ENCODE measurements at regions not wholly inside any gene's neighbourhood (a gene's known extent, or its start where the extent isn't known, plus 50 kb on each side); places are given as distances from the start of the nearest gene placed in this dataset.

DNA sequence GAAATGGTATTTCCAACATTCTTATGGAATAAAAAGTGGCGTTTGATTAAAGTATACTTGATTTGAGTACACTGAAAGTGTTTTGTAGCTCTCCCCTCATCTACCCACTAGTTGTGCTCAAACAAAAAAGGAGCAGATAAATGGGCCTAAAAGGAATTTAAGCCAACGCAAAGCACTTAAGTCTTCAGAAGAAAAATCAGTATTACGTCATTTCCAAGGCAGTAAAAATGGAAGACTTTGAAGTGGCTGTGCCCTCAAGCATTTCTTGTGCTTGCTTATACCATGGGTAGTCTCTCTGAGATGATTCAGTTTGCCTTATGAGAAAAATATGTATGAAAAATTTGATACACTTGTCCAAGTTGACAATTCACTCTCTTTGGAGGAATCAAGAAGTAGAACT lies 279.9 kb upstream of the CD180 start:
- Mint-ChIP-seq H3K4me3 (no peak overlapping the region), H3K9me3 (peaks cover 4% of the 10 kb centered on the region), H3K36me3 (ENCODE audit: low read depth) (no peaks in the 10 kb centered on the region), H3K4me1 (no peaks in the 10 kb centered on the region), H3K27me3 (ENCODE audit: low read depth) (peaks cover 4% of the 10 kb centered on the region), H3K27ac (no peak overlapping the region)
- TF ChIP-seq, protein P1, sequence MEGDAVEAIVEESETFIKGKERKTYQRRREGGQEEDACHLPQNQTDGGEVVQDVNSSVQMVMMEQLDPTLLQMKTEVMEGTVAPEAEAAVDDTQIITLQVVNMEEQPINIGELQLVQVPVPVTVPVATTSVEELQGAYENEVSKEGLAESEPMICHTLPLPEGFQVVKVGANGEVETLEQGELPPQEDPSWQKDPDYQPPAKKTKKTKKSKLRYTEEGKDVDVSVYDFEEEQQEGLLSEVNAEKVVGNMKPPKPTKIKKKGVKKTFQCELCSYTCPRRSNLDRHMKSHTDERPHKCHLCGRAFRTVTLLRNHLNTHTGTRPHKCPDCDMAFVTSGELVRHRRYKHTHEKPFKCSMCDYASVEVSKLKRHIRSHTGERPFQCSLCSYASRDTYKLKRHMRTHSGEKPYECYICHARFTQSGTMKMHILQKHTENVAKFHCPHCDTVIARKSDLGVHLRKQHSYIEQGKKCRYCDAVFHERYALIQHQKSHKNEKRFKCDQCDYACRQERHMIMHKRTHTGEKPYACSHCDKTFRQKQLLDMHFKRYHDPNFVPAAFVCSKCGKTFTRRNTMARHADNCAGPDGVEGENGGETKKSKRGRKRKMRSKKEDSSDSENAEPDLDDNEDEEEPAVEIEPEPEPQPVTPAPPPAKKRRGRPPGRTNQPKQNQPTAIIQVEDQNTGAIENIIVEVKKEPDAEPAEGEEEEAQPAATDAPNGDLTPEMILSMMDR (IDR thresholded peaks at IDR 0.05; ENCODE audit: unreplicated experiment in 3 of 3), result no peak

GRCh38 chr5:67475489-67475888 lies 278.9 kb upstream of the CD180 start:
- H3K36me3 Mint-ChIP-seq (ENCODE audit: low read depth), result no peaks in the 10 kb centered on the region
- H3K9me3 Mint-ChIP-seq, result peaks cover 7% of the 10 kb centered on the region
- H3K27ac Mint-ChIP-seq, result no peak overlapping the region
- no peak overlapping the region for H3K4me3 Mint-ChIP-seq
- peaks cover 4% of the 10 kb centered on the region for H3K27me3 Mint-ChIP-seq (ENCODE audit: low read depth)
- H3K4me1 Mint-ChIP-seq, result no peaks in the 10 kb centered on the region
- TF ChIP-seq, protein P1 (IDR thresholded peaks at IDR 0.05; ENCODE audit: unreplicated experiment in 3 of 3), result no peak

GRCh38 chr5:67474597-67475238 lies 278.1 kb upstream of the CD180 start:
- H3K27ac Mint-ChIP-seq, result no peak overlapping the region
- no peaks in the 10 kb centered on the region for H3K36me3 Mint-ChIP-seq (ENCODE audit: low read depth)
- no peaks in the 10 kb centered on the region for H3K4me1 Mint-ChIP-seq
- TF ChIP-seq, protein P1 (IDR thresholded peaks at IDR 0.05; ENCODE audit: unreplicated experiment in 3 of 3), result no peak
- no peak overlapping the region for H3K4me3 Mint-ChIP-seq
- peaks cover 4% of the 10 kb centered on the region for H3K27me3 Mint-ChIP-seq (ENCODE audit: low read depth)
- peaks cover 7% of the 10 kb centered on the region for H3K9me3 Mint-ChIP-seq

- H3K4me3 Mint-ChIP-seq, result no peak overlapping the region
- no peak overlapping the region for H3K27ac Mint-ChIP-seq
- TF ChIP-seq, protein P1 (IDR thresholded peaks at IDR 0.05; ENCODE audit: unreplicated experiment in 3 of 3), result no peak
- no peaks in the 10 kb centered on the region for H3K36me3 Mint-ChIP-seq (ENCODE audit: low read depth)
- H3K4me1 Mint-ChIP-seq, result no peaks in the 10 kb centered on the region
- H3K27me3 Mint-ChIP-seq (ENCODE audit: low read depth), result no peaks in the 10 kb centered on the region
- peaks cover 2% of the 10 kb centered on the region for H3K9me3 Mint-ChIP-seq
Observed at GRCh38 chr5:67467110-67467509, 270.5 kb upstream of the CD180 start.

DNA sequence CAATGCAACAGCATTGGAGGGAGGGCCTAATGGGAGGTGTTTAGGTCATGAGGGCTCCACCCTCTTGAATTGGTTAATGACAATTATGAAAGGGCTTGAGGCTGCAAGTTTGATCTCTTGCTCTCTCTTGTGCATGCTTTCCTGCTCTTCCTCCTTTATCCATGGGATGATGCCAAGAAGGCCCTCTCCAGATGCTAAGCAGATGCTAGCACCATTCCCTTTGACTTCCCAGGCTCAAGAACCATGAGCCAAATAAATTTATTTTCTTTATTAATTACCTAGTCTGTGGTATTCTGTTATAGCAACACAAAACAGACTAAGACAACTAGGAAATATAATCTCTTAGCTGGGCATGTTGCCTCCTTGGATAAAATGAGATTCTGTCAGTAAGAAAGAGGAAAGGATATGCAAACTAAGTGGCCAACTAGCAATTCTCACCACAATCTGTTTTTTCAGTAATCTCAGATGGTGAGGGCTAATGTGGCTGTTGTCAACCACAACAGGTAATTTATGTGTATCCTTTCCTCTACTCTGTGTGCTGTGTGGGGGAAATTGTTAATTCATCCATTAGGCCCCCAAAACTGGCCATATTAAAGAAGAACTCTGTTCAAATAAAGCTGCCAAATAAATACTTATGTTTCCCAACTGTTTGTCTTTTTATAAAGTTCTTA lies 269.1 kb upstream of the CD180 start:
- no peak overlapping the region for H3K4me3 Mint-ChIP-seq
- no peaks in the 10 kb centered on the region for H3K9me3 Mint-ChIP-seq
- H3K36me3 Mint-ChIP-seq (ENCODE audit: low read depth), result no peaks in the 10 kb centered on the region
- H3K4me1 Mint-ChIP-seq, result no peaks in the 10 kb centered on the region
- no peaks in the 10 kb centered on the region for H3K27me3 Mint-ChIP-seq (ENCODE audit: low read depth)
- TF ChIP-seq, protein P1 (IDR thresholded peaks at IDR 0.05; ENCODE audit: unreplicated experiment in 3 of 3), result no peak
- no peak overlapping the region for H3K27ac Mint-ChIP-seq

DNA sequence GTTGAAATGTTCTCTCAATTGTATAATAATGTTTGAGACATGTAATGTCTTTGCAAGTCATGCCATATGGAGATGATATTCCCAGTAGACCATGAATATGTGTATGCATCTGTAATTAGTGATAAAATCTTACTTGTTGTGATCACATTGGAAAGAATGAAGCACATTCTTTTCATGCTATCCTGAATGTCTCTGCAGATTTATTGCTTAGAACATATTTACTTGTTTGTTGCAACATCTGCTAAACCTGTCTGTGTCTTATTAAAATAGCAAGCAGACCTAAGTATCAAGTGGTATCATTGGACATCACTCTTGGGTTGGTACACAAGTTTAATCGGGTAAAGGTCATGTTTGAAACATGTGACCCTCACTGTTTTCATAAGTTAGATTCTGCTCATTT lies 265.5 kb upstream of the CD180 start:
- TF ChIP-seq, protein P1 (IDR thresholded peaks at IDR 0.05; ENCODE audit: unreplicated experiment in 3 of 3), result no peak
- Mint-ChIP-seq H3K36me3 (ENCODE audit: low read depth) (no peaks in the 10 kb centered on the region), H3K4me3 (no peak overlapping the region), H3K4me1 (no peaks in the 10 kb centered on the region), H3K27me3 (ENCODE audit: low read depth) (no peaks in the 10 kb centered on the region), H3K27ac (no peak overlapping the region), H3K9me3 (no peaks in the 10 kb centered on the region)

Measured in nephron (organoid).